ENCODE measurements at regions not wholly inside any gene's neighbourhood (a gene's known extent, or its start where the extent isn't known, plus 50 kb on each side); places are given as distances from the start of the nearest gene placed in this dataset.

DNA sequence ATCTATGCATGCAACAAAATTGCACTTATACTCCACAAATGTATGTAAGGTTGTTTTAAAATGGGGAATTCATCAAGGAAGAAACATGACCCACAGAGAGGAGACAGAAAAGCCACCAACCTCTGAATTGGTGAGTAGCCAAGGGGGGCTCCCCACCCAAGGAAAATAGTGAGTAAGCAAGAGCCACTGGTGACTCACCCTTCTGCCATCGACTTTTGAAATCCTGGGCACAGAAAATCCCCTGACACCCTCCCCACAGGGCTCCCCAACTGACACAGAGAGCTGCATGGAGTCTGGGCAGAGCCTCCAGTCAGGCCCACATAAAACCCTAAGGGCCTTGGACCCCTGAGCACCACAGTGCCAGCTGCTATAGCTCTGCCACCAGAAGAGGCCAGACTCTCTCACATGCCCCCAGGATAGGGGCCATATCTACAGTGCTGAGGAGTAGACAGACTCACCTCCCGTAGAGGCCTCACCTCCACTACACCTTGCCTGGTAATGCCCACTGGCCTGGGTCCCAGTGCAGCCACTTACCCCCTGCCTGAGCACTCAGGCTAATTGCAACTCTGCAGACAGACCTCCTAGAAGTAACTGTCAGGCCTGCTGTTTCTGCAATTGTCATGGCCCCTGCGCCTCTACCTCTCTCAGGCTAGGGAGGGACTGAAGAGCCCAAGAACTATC lies 244.7 kb upstream of the WSB1 start:
- H3K27me3 Mint-ChIP-seq (ENCODE audit: low read depth), result no peaks in the 10 kb centered on the region
- no peaks in the 10 kb centered on the region for H3K4me1 Mint-ChIP-seq
- no peak overlapping the region for H3K27ac Mint-ChIP-seq
- TF ChIP-seq, protein P1, sequence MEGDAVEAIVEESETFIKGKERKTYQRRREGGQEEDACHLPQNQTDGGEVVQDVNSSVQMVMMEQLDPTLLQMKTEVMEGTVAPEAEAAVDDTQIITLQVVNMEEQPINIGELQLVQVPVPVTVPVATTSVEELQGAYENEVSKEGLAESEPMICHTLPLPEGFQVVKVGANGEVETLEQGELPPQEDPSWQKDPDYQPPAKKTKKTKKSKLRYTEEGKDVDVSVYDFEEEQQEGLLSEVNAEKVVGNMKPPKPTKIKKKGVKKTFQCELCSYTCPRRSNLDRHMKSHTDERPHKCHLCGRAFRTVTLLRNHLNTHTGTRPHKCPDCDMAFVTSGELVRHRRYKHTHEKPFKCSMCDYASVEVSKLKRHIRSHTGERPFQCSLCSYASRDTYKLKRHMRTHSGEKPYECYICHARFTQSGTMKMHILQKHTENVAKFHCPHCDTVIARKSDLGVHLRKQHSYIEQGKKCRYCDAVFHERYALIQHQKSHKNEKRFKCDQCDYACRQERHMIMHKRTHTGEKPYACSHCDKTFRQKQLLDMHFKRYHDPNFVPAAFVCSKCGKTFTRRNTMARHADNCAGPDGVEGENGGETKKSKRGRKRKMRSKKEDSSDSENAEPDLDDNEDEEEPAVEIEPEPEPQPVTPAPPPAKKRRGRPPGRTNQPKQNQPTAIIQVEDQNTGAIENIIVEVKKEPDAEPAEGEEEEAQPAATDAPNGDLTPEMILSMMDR (IDR thresholded peaks at IDR 0.05; ENCODE audit: unreplicated experiment), result no peak
- H3K9me3 Mint-ChIP-seq, result peaks cover 54% of the 10 kb centered on the region
- no peak for DNase-seq (ENCODE audit: low spot score in 2 of 2, unreplicated experiment in 2 of 2)
- H3K4me3 Mint-ChIP-seq, result no peak overlapping the region
- H3K36me3 Mint-ChIP-seq, result peaks cover 7% of the 10 kb centered on the region

DNA sequence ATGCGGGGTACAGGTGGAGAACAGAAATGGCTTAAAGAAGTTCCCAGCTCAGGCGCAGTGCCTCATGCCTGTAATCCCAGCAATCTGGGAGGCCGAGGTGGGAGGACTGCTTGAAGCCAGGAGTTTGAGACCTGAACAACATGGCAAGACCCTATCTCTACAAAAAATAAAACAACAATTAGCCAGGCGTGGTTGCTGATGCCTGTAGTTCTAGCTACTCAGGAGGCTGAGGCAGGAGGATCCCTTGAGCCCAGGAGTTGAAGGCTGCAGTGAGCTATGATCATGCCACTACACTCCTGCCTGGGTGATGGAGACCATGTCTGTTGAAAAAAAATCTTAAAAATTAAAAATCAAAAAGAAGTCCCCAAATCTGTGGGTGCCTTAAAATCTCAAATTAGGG lies 228.3 kb upstream of the WSB1 start:
- no peaks in the 10 kb centered on the region for H3K4me1 Mint-ChIP-seq
- no peak overlapping the region for H3K4me3 Mint-ChIP-seq
- H3K36me3 Mint-ChIP-seq, result no peaks in the 10 kb centered on the region
- peaks cover 67% of the 10 kb centered on the region for H3K9me3 Mint-ChIP-seq
- no peak for DNase-seq (ENCODE audit: low spot score in 2 of 2, unreplicated experiment in 2 of 2)
- TF ChIP-seq, protein P1 (IDR thresholded peaks at IDR 0.05; ENCODE audit: unreplicated experiment), result no peak
- H3K27me3 Mint-ChIP-seq (ENCODE audit: low read depth), result no peaks in the 10 kb centered on the region
- H3K27ac Mint-ChIP-seq, result no peak overlapping the region

DNA sequence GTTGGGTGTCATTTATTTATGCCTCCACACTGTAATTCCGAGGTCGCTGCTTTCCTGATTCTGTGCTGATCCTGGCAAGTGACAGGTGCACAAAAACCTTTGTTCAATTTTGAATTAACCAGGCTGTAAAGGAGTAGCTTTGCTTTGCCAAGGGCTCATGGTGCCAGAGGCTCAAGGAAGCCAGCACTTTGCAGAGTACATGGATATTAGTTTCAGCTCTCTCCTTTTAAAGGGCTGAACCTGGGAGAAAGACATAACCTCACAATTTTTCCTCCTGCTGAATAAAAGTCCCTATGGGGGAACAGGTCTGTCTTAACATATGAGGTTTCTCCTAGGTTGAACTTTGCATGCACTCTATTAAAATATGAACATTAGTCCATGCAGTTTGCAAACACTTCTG lies 227.6 kb upstream of the WSB1 start:
- peaks cover 74% of the 10 kb centered on the region for H3K9me3 Mint-ChIP-seq
- no peaks in the 10 kb centered on the region for H3K4me1 Mint-ChIP-seq
- H3K4me3 Mint-ChIP-seq, result no peak overlapping the region
- H3K27ac Mint-ChIP-seq, result no peak overlapping the region
- no peak for DNase-seq (ENCODE audit: low spot score in 2 of 2, unreplicated experiment in 2 of 2)
- TF ChIP-seq, protein P1 (IDR thresholded peaks at IDR 0.05; ENCODE audit: unreplicated experiment), result no peak
- no peaks in the 10 kb centered on the region for H3K27me3 Mint-ChIP-seq (ENCODE audit: low read depth)
- H3K36me3 Mint-ChIP-seq, result no peaks in the 10 kb centered on the region

DNA sequence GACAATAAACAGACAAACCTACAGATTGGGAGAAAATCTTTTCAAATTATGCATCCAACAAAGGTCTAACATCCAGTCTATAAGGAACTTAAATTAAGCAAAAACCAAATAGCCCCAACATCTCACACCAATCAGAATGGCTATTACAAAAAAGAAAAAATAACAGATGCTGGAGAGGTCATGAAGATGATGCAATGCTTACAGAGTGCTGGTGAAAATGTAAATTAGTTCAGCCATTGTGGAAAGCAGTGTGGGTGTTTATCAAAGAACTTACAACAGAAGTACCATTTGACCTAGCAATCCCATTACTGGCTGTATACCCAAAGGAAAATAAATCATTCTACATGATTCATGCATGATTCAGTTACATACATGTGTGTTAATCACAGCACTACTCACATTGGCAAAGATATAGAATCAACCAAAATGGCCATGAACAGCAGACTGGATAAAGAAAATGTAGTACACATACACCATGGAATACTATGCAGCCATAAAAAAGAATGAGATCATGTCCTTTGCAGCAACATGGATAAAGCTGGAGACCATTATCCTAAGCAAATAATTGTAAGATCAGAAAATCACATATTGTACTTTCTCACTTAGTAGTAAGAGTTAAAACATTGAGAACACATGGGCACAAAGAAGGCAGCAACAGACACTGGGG lies 223.9 kb upstream of the WSB1 start:
- Mint-ChIP-seq H3K36me3 (no peaks in the 10 kb centered on the region), H3K4me3 (no peak overlapping the region), H3K4me1 (no peaks in the 10 kb centered on the region), H3K27me3 (ENCODE audit: low read depth) (no peaks in the 10 kb centered on the region), H3K27ac (no peak overlapping the region), H3K9me3 (peaks cover 72% of the 10 kb centered on the region)
- DNase-seq (ENCODE audit: low spot score in 2 of 2, unreplicated experiment in 2 of 2), result no peak
- TF ChIP-seq, protein P1 (IDR thresholded peaks at IDR 0.05; ENCODE audit: unreplicated experiment), result no peak

GRCh38 chr17:27070836-27071235 lies 223.1 kb upstream of the WSB1 start:
- Mint-ChIP-seq H3K27me3 (ENCODE audit: low read depth) (no peaks in the 10 kb centered on the region), H3K27ac (no peak overlapping the region), H3K36me3 (no peaks in the 10 kb centered on the region), H3K4me3 (no peak overlapping the region), H3K9me3 (peaks cover 78% of the 10 kb centered on the region), H3K4me1 (no peaks in the 10 kb centered on the region)
- TF ChIP-seq, protein P1 (IDR thresholded peaks at IDR 0.05; ENCODE audit: unreplicated experiment), result no peak
- DNase-seq (ENCODE audit: low spot score in 2 of 2, unreplicated experiment in 2 of 2), result no peak

All from mesothelial cell of epicardium (in vitro differentiated cells).